Activated naive CD4-positive, alpha-beta T cell treated with anti-CD3 and anti-CD28 coated beads, Interleukin-2, amount 50 U/mL, for 72 hours (primary cell): ENCODE measurements at regions not wholly inside any gene's neighbourhood (a gene's known extent, or its start where the extent isn't known, plus 50 kb on each side); places are given as distances from the start of the nearest gene placed in this dataset.

ENCODE experiments used
- ATAC-seq, 2 donors: fragments of 150-1000 bp; cut with Tn5 transposase; 2 replicates each; pipeline ENCODE4 v1.10.0; 2021; ENCODE audit warnings: mild to moderate bottlenecking in 2 of 2, moderate library complexity in 2 of 2
- DNase-seq, 2 donors: peaks; one replicate each; pipeline ENCODE4 v3.0.0; 2021 to 2022; ENCODE audit warnings: low spot score in 2 of 2
- H3K27ac Mint-ChIP-seq, 2 donors: one replicate each; pipeline ENCODE4 v1.8.0; 2022; ENCODE audit warnings: mild to moderate bottlenecking in 2 of 2, mixed read lengths in 2 of 2
- H3K36me3 Mint-ChIP-seq, 2 donors: one replicate each; pipeline ENCODE4 v1.8.0; 2022; ENCODE audit warnings: mixed read lengths in 2 of 2
- H3K9me3 Mint-ChIP-seq, 2 donors: one replicate each; pipeline ENCODE4 v1.8.0; 2022; ENCODE audit warnings: mixed read lengths in 2 of 2

GRCh38 chr16:86430814-86431213, 79.5 kb upstream of the FOXF1 start:
- Mint-ChIP-seq H3K27ac (no peak overlapping the region), H3K9me3 (no peaks in the 10 kb centered on the region), H3K36me3 (no peaks in the 10 kb centered on the region)

GRCh38 chr16:86431540-86431939, 78.8 kb upstream of the FOXF1 start:
- Mint-ChIP-seq H3K36me3 (no peaks in the 10 kb centered on the region), H3K27ac (no peak overlapping the region), H3K9me3 (no peaks in the 10 kb centered on the region)
- DNase-seq, result no peak
- ATAC-seq, result no peak

More at GRCh38 chr16:86430814-86431213, 79.5 kb upstream of the FOXF1 start:
- DNase-seq (no peak), ATAC-seq (no peak)

- H3K36me3 Mint-ChIP-seq, result no peaks in the 10 kb centered on the region
- H3K27ac Mint-ChIP-seq, result no peak overlapping the region
- no peaks in the 10 kb centered on the region for H3K9me3 Mint-ChIP-seq
- ATAC-seq, result no peak
- DNase-seq, result no peak
Observed at GRCh38 chr16:86432048-86432447, 78.3 kb upstream of the FOXF1 start.

- ATAC-seq, result no peak
- H3K36me3 Mint-ChIP-seq, result no peaks in the 10 kb centered on the region
- H3K27ac Mint-ChIP-seq, result no peak overlapping the region
- no peak for DNase-seq
- peaks cover 0 to 5% of the 10 kb centered on the region in 2 donors for H3K9me3 Mint-ChIP-seq
Observed at GRCh38 chr16:86432691-86433090, 77.6 kb upstream of the FOXF1 start.

GRCh38 chr16:86436466-86437185, 73.7 kb upstream of the FOXF1 start:
- Mint-ChIP-seq H3K27ac (no peak overlapping the region), H3K9me3 (peaks cover 0 to 5% of the 10 kb centered on the region in 2 donors), H3K36me3 (no peaks in the 10 kb centered on the region)
- DNase-seq (no peak), ATAC-seq (no peak)

- ATAC-seq (no peak), DNase-seq (no peak)
- Mint-ChIP-seq H3K9me3 (peaks cover 0 to 5% of the 10 kb centered on the region in 2 donors), H3K36me3 (no peaks in the 10 kb centered on the region), H3K27ac (no peak overlapping the region)
Observed at GRCh38 chr16:86437348-86437747, 73.0 kb upstream of the FOXF1 start.

GRCh38 chr16:86442703-86443102, 67.6 kb upstream of the FOXF1 start:
- no peak overlapping the region for H3K27ac Mint-ChIP-seq
- H3K9me3 Mint-ChIP-seq, result no peaks in the 10 kb centered on the region
- H3K36me3 Mint-ChIP-seq, result no peaks in the 10 kb centered on the region

GRCh38 chr16:86443508-86444147, 66.7 kb upstream of the FOXF1 start:
- ATAC-seq (no peak), DNase-seq (no peak)
- no peaks in the 10 kb centered on the region for H3K36me3 Mint-ChIP-seq
- H3K9me3 Mint-ChIP-seq, result no peaks in the 10 kb centered on the region
- no peak overlapping the region for H3K27ac Mint-ChIP-seq

More at GRCh38 chr16:86442703-86443102, 67.6 kb upstream of the FOXF1 start:
- DNase-seq (no peak), ATAC-seq (no peak)

- no peak for ATAC-seq
Observed at GRCh38 chr16:86444261-86444660, 66.1 kb upstream of the FOXF1 start.

GRCh38 chr16:86444661-86445060, 65.7 kb upstream of the FOXF1 start:
- DNase-seq, result no peak
- Mint-ChIP-seq H3K27ac (no peak overlapping the region), H3K36me3 (no peaks in the 10 kb centered on the region), H3K9me3 (no peaks in the 10 kb centered on the region)
- no peak for ATAC-seq

More at GRCh38 chr16:86444261-86444660, 66.1 kb upstream of the FOXF1 start:
- no peak overlapping the region for H3K27ac Mint-ChIP-seq
- no peak for DNase-seq
- no peaks in the 10 kb centered on the region for H3K36me3 Mint-ChIP-seq
- H3K9me3 Mint-ChIP-seq, result no peaks in the 10 kb centered on the region

- no peak for DNase-seq
- Mint-ChIP-seq H3K36me3 (peaks cover 0 to 4% of the 10 kb centered on the region in 2 donors), H3K9me3 (no peaks in the 10 kb centered on the region), H3K27ac (no peak overlapping the region)
- ATAC-seq, result no peak
Observed at GRCh38 chr16:86446279-86446678, 64.0 kb upstream of the FOXF1 start.

GRCh38 chr16:86447228-86447627, 63.1 kb upstream of the FOXF1 start:
- ATAC-seq, result no peak
- no peak for DNase-seq
- H3K27ac Mint-ChIP-seq, result no peak overlapping the region

GRCh38 chr16:86448306-86448890, 61.9 kb upstream of the FOXF1 start:
- peaks cover 0 to 4% of the 10 kb centered on the region in 2 donors for H3K36me3 Mint-ChIP-seq
- no peak for ATAC-seq
- no peak overlapping the region for H3K27ac Mint-ChIP-seq
- H3K9me3 Mint-ChIP-seq, result no peaks in the 10 kb centered on the region
- DNase-seq, result no peak

More at GRCh38 chr16:86447228-86447627, 63.1 kb upstream of the FOXF1 start:
- H3K36me3 Mint-ChIP-seq, result peaks cover 0 to 4% of the 10 kb centered on the region in 2 donors
- H3K9me3 Mint-ChIP-seq, result no peaks in the 10 kb centered on the region

GRCh38 chr16:86449446-86450095, 60.8 kb upstream of the FOXF1 start:
- peaks cover 5% of the 10 kb centered on the region in 2 donors for H3K9me3 Mint-ChIP-seq
- no peak for DNase-seq
- no peak for ATAC-seq

GRCh38 chr16:86450691-86451090, 59.6 kb upstream of the FOXF1 start:
- Mint-ChIP-seq H3K27ac (no peak overlapping the region), H3K36me3 (peaks cover 0 to 4% of the 10 kb centered on the region in 2 donors), H3K9me3 (peaks cover 5% of the 10 kb centered on the region in 2 donors)
- DNase-seq, result no peak
- ATAC-seq, result no peak

More at GRCh38 chr16:86449446-86450095, 60.8 kb upstream of the FOXF1 start:
- Mint-ChIP-seq H3K36me3 (peaks cover 0 to 4% of the 10 kb centered on the region in 2 donors), H3K27ac (no peak overlapping the region)

GRCh38 chr16:86452451-86452850, 57.9 kb upstream of the FOXF1 start:
- Mint-ChIP-seq H3K36me3 (peaks cover 0 to 4% of the 10 kb centered on the region in 2 donors), H3K9me3 (peaks cover 5% of the 10 kb centered on the region in 2 donors), H3K27ac (no peak overlapping the region)
- no peak for ATAC-seq
- DNase-seq, result no peak

- H3K36me3 Mint-ChIP-seq, result peaks cover 2 to 4% of the 10 kb centered on the region in 2 donors
- H3K27ac Mint-ChIP-seq, result no peak overlapping the region
- H3K9me3 Mint-ChIP-seq, result peaks cover 5 to 7% of the 10 kb centered on the region in 2 donors
- ATAC-seq (no peak), DNase-seq (no peak)
Observed at GRCh38 chr16:86455116-86455515, 55.2 kb upstream of the FOXF1 start.
